ENCODE measurements at regions not wholly inside any gene's neighbourhood (a gene's known extent, or its start where the extent isn't known, plus 50 kb on each side); places are given as distances from the start of the nearest gene placed in this dataset.

GRCh38 chr18:30862900-30863299, 179.6 kb downstream of the DSC3 start:
- H3K9me3 ChIP-seq (ENCODE audit: control insufficient read depth in 4 of 4, insufficient read depth in 3 of 4, low read length in 3 of 4): no peaks in the 10 kb centered on the region
- no peaks in the 10 kb centered on the region for H3K27me3 ChIP-seq (ENCODE audit: control insufficient read depth in 3 of 3, insufficient read depth in 3 of 3, low read length in 2 of 3)
- DNase-seq (no peak), ATAC-seq (ENCODE audit: insufficient read depth, low FRiP score) (no peak)
- H3K9ac ChIP-seq (ENCODE audit: insufficient read depth in 1 of 2, low read length in 2 of 2): no peak overlapping the region
- H3K4me3 ChIP-seq: no peak overlapping the region
- H3K4me1 ChIP-seq (ENCODE audit: control insufficient read depth in 5 of 5, insufficient read depth in 5 of 5, low read length in 5 of 5): peaks cover 0 to 5% (median 0%) of the 10 kb centered on the region in 5 donors
- WGBS, 2 donors: 66 to 80% methylated on average over 6 of the region's 6 CpGs
- H3K27ac ChIP-seq (ENCODE audit: low read depth in 1 of 2, low read length in 1 of 2): no peak overlapping the region
- no peak for TF ChIP-seq CTCF (IDR thresholded peaks at IDR 0.05; ENCODE audit: control extremely low read depth, extremely low read depth)
- no peaks in the 10 kb centered on the region for H3K36me3 ChIP-seq (ENCODE audit: control insufficient read depth in 4 of 4, insufficient read depth in 4 of 4, low read length in 4 of 4)

GRCh38 chr18:30860741-30861140, 181.8 kb downstream of the DSC3 start:
- H3K36me3 ChIP-seq (ENCODE audit: control insufficient read depth in 4 of 4, insufficient read depth in 4 of 4, low read length in 4 of 4): no peaks in the 10 kb centered on the region
- WGBS, 2 donors: 79 to 80% methylated on average over 3 of the region's 3 CpGs

GRCh38 chr18:30859036-30859435, 183.5 kb downstream of the DSC3 start:
- Histone ChIP-seq H3K4me3 (no peak overlapping the region), H3K36me3 (ENCODE audit: control insufficient read depth in 4 of 4, insufficient read depth in 4 of 4, low read length in 4 of 4) (no peaks in the 10 kb centered on the region), H3K27ac (ENCODE audit: low read depth in 1 of 2, low read length in 1 of 2) (no peak overlapping the region), H3K27me3 (ENCODE audit: control insufficient read depth in 3 of 3, insufficient read depth in 3 of 3, low read length in 2 of 3) (no peaks in the 10 kb centered on the region), H3K9ac (ENCODE audit: insufficient read depth in 1 of 2, low read length in 2 of 2) (no peak overlapping the region), H3K9me3 (ENCODE audit: control insufficient read depth in 4 of 4, insufficient read depth in 3 of 4, low read length in 3 of 4) (no peaks in the 10 kb centered on the region), H3K4me1 (ENCODE audit: control insufficient read depth in 5 of 5, insufficient read depth in 5 of 5, low read length in 5 of 5) (peaks cover 0 to 5% (median 0%) of the 10 kb centered on the region in 5 donors)
- WGBS, 2 donors: 85 to 90% methylated on average over 3 of the region's 3 CpGs
- ATAC-seq (ENCODE audit: insufficient read depth, low FRiP score): no peak
- no peak for DNase-seq
- TF ChIP-seq CTCF (IDR thresholded peaks at IDR 0.05; ENCODE audit: control extremely low read depth, extremely low read depth): no peak

More at GRCh38 chr18:30860741-30861140, 181.8 kb downstream of the DSC3 start:
- DNase-seq: no peak
- Histone ChIP-seq H3K4me1 (ENCODE audit: control insufficient read depth in 5 of 5, insufficient read depth in 5 of 5, low read length in 5 of 5) (peaks cover 0 to 5% (median 0%) of the 10 kb centered on the region in 5 donors), H3K9ac (ENCODE audit: insufficient read depth in 1 of 2, low read length in 2 of 2) (no peak overlapping the region), H3K4me3 (no peak overlapping the region), H3K27ac (ENCODE audit: low read depth in 1 of 2, low read length in 1 of 2) (no peak overlapping the region), H3K27me3 (ENCODE audit: control insufficient read depth in 3 of 3, insufficient read depth in 3 of 3, low read length in 2 of 3) (no peaks in the 10 kb centered on the region), H3K9me3 (ENCODE audit: control insufficient read depth in 4 of 4, insufficient read depth in 3 of 4, low read length in 3 of 4) (no peaks in the 10 kb centered on the region)
- TF ChIP-seq CTCF (IDR thresholded peaks at IDR 0.05; ENCODE audit: control extremely low read depth, extremely low read depth): no peak
- ATAC-seq (ENCODE audit: insufficient read depth, low FRiP score): no peak

- DNase-seq: no peak
- WGBS, 2 donors: 93 to 94% methylated on average over 2 of the region's 2 CpGs
- H3K4me3 ChIP-seq: no peak overlapping the region
- no peaks in the 10 kb centered on the region for H3K27me3 ChIP-seq (ENCODE audit: control insufficient read depth in 3 of 3, insufficient read depth in 3 of 3, low read length in 2 of 3)
- H3K9me3 ChIP-seq (ENCODE audit: control insufficient read depth in 4 of 4, insufficient read depth in 3 of 4, low read length in 3 of 4): no peaks in the 10 kb centered on the region
- no peak overlapping the region for H3K27ac ChIP-seq (ENCODE audit: low read depth in 1 of 2, low read length in 1 of 2)
- no peak overlapping the region for H3K9ac ChIP-seq (ENCODE audit: insufficient read depth in 1 of 2, low read length in 2 of 2)
- no peak for TF ChIP-seq CTCF (IDR thresholded peaks at IDR 0.05; ENCODE audit: control extremely low read depth, extremely low read depth)
- H3K36me3 ChIP-seq (ENCODE audit: control insufficient read depth in 4 of 4, insufficient read depth in 4 of 4, low read length in 4 of 4): no peaks in the 10 kb centered on the region
- peaks cover 0 to 5% (median 0%) of the 10 kb centered on the region in 5 donors for H3K4me1 ChIP-seq (ENCODE audit: control insufficient read depth in 5 of 5, insufficient read depth in 5 of 5, low read length in 5 of 5)
- ATAC-seq (ENCODE audit: insufficient read depth, low FRiP score): no peak
These were observed 184.0 kb downstream of the DSC3 start for GRCh38 chr18:30858560-30858959.

Data from lung (tissue), 11 donors.